ENCODE measurements at regions not wholly inside any gene's neighbourhood (a gene's known extent, or its start where the extent isn't known, plus 50 kb on each side); places are given as distances from the start of the nearest gene placed in this dataset.

DNA sequence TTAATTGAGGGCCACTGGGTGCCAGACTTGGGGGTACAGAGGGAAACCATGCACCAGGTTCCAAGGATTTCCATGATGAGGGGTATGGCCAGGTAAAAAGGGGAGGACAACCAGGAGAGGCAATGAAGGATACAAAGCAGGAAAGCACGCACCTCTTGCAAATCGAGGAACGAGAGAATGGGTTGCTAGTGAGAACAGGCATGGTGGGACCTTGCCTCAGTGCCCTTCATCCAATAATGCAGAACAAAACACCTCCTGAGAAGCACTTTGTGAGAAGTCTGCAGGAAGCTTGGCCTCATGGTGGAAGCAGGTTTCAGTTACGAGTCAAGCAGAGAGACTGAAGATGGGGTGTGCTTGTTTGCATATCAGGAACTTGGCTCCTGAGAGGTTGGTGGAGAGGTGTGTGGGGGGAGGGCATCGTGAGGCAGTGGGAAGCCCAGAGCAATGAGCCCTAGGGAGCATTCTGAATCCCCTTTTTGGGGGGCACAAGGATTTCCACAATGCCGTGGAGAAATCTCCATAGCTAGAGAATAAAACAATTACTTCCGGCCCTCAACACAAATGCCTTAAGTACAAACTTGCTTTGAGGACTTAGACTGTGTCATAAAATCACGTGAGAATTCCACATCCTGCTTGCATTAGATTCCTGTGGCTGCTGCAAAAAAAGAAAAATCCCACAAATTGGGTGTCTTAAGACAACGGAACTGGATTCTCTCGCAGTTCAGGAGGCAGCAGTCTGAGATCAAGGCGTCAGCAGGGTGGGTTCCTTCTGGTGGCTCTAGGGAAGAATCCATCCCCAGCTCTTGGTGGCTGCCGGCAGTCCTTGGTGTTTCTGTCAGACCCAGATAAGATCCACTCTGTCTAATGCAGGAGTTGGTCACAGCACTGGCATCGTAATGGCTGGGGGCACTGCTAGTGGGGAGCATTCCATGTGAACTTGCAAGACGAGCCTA lies 54.9 kb upstream of the BACE2 start:
- no peak overlapping the region for H3K27ac Mint-ChIP-seq (ENCODE audit: unreplicated experiment)
- H3K4me1 Mint-ChIP-seq (ENCODE audit: low read depth, unreplicated experiment), result no peaks in the 10 kb centered on the region
- DNase-seq, result no peak
- H3K36me3 Mint-ChIP-seq (ENCODE audit: insufficient read depth, unreplicated experiment), result no peaks in the 10 kb centered on the region
- no peak overlapping the region for H3K4me3 Mint-ChIP-seq (ENCODE audit: low read depth, unreplicated experiment)
- H3K9me3 Mint-ChIP-seq (ENCODE audit: low read depth, unreplicated experiment), result no peaks in the 10 kb centered on the region
- no TSS peak for BruUV-seq (replicated peaks)
- peaks cover 51% of the 10 kb centered on the region for H3K27me3 Mint-ChIP-seq (ENCODE audit: unreplicated experiment)
- CTCF ChIA-PET, result no interaction called here
- TF ChIP-seq, protein P1, sequence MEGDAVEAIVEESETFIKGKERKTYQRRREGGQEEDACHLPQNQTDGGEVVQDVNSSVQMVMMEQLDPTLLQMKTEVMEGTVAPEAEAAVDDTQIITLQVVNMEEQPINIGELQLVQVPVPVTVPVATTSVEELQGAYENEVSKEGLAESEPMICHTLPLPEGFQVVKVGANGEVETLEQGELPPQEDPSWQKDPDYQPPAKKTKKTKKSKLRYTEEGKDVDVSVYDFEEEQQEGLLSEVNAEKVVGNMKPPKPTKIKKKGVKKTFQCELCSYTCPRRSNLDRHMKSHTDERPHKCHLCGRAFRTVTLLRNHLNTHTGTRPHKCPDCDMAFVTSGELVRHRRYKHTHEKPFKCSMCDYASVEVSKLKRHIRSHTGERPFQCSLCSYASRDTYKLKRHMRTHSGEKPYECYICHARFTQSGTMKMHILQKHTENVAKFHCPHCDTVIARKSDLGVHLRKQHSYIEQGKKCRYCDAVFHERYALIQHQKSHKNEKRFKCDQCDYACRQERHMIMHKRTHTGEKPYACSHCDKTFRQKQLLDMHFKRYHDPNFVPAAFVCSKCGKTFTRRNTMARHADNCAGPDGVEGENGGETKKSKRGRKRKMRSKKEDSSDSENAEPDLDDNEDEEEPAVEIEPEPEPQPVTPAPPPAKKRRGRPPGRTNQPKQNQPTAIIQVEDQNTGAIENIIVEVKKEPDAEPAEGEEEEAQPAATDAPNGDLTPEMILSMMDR (IDR thresholded peaks at IDR 0.05; ENCODE audit: unreplicated experiment), result no peak
- intact Hi-C loops (cut with micrococcal nuclease; ENCODE audit: unreplicated experiment), result no loop called here

DNA sequence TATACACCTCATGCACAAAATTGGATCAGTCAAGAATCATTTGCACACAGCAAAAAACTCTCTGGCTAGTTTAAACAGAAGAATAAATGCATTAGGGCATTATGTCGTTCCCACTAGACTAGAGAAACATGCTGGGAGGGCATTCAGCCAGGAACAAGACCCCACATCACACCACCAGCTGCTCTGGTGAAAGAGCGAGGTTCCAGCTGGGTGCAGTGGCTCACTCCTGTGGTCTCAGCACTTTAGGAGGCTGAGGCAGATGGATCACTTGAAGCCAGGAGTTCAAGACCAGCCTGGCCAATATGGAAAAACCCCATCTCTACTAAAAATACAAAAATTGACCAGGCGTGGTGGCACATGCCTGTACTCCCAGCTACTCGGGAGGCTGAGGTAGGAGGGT lies 52.1 kb upstream of the BACE2 start:
- intact Hi-C loops (cut with micrococcal nuclease; ENCODE audit: unreplicated experiment), result no loop called here
- DNase-seq, result no peak
- CTCF ChIA-PET, result no interaction called here
- Mint-ChIP-seq H3K27ac (ENCODE audit: unreplicated experiment) (no peak overlapping the region), H3K9me3 (ENCODE audit: low read depth, unreplicated experiment) (no peaks in the 10 kb centered on the region), H3K4me3 (ENCODE audit: low read depth, unreplicated experiment) (no peak overlapping the region), H3K27me3 (ENCODE audit: unreplicated experiment) (peaks cover 42% of the 10 kb centered on the region), H3K36me3 (ENCODE audit: insufficient read depth, unreplicated experiment) (no peaks in the 10 kb centered on the region), H3K4me1 (ENCODE audit: low read depth, unreplicated experiment) (no peaks in the 10 kb centered on the region)
- TF ChIP-seq, protein P1 (IDR thresholded peaks at IDR 0.05; ENCODE audit: unreplicated experiment), result no peak
- BruUV-seq (replicated peaks), result no TSS peak

Measured in Calu3 (cell line).